CD4-positive, alpha-beta T cell treated with Interferon alpha-2 for 1 hour (primary cell): ENCODE measurements at regions not wholly inside any gene's neighbourhood (a gene's known extent, or its start where the extent isn't known, plus 50 kb on each side); places are given as distances from the start of the nearest gene placed in this dataset.
"Not testable (repeated sequence)": the region's sequence is repeated elsewhere in the genome, so short reads cannot be mapped to it uniquely, and the experiment has no call there.

Source experiments
- DNase-seq, 2 donors: peaks; one replicate each; pipeline ENCODE4 v3.0.0-alpha.2; 2020 to 2022

DNA sequence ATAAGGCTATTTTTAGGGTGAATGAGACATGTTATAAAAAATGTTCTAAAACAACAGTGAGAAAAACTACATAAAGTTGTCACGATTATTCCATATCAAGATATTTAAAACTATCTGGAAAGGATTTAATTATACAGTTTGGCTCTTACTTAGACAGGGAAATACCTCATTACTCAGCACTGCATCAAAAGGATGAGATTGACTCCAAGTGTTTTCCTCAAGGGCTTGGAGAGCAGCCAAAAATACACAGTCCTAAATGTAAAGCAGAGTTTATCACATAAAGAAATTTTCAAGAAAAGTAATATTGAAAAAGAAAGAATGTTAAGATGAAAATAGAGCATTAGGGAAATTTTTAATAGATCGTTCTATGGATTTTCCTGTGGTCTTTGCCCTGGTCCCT, 285.5 kb upstream of the NETO1 start:
- DNase-seq = no peak

DNA sequence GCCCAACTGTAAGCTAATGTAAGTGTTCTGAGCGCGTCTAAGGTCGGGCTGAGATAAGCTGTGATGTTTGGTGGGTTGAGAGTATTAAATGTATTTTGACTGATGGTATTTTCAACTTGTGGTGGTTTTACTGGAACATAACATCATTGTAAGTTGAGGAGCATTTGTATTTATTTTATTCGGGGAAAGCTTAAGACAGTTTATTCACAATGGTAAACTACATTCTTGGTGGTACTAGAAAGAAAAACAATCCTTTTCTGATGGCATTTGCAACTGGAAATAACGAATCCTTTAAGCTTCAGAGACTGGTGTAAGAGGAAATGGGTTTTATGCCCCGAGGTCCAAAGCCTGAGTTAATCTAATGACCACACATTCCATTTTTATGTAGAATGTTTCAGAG, 283.3 kb upstream of the NETO1 start:
- no peak for DNase-seq

DNA sequence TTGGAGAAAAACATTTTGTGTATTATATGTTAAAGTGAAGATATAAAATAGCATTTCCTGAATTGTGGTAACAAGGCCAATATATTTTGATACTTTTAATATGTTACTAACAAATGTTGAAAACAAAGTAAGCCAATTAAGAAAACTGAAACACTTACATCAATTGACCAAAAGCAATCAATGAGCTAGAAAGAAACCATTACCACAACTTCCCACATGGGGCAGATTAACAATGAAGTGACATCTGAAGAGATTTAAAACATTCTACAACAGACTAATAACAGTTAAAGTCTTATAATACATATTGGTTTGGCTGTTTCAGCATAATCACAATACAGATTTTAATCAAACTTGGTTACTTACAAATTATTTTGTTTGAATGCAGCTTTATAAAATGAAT, 282.4 kb upstream of the NETO1 start:
- no peak for DNase-seq

DNA sequence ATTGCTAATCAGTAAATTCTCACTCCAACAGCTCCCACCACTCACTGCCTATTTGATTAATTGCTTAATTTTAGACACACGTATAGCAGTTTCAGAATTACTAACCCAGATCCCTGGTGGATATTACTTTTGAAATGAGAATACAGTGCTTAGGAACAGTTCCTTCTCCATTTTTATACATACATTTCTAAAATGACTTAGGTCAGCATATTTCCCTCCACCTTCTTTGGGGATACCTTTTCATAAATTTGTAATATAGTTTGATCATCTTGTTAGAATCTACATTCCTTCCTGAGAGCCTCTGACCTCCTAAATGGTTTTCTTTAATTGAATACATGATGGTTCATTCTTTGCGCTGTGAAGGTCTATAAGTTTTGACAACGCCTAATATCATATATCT, 279.8 kb upstream of the NETO1 start:
- no peak for DNase-seq

DNA sequence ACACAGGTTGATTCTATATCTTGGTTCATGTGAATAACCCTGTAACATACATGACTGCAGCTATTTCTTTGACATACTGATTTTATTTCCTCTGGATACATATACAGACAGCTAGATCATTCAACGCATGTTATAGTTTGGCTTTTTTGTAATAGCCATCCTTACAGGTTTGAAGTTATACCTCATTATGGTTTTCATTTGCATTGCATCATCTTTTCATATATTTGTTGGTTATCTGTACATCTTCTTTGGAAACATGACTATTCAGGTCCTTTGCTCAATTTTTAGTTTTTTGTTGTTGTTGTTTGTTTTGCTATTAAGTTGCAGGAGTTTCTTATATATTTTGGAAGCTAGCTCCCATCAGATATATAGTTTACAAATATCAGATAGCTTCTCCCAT, 276.2 kb upstream of the NETO1 start:
- no peak for DNase-seq

DNA sequence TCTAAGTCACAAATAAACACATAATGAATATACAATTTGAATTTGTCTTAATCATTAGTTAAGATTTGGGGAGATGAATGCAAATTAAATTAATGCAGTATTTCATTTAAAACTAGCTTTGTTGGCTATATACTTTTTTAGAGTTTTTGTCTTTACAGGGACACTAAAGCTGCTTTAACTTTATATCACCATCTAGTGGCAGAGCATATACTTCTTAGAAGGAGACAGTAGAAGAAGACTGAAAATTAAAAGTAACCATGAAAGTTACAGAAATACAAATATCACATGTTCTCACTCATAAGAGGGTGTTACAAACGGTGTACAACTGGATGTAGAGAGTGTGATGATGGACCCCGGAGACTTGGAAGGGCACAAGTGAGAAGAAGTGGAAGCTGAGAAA, 268.3 kb upstream of the NETO1 start:
- no peak for DNase-seq

DNA sequence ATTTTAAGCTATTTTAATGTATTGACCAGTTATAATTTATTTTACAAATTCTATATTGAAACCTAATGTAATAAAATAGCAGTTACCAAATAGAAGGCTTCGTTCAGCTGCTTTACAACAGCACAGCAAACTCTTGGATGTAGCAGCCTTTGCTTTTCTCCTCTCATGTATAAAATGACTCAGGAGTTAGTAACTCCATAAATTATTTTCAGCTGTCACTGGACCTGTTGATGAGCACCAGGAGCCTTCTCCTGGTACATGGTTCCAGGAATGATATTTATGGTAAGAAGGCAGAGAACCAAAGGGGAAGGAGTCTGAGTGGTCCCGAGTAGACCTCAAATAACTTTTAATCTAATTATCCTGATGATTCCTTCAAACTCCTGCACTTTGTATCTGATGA, 256.4 kb upstream of the NETO1 start:
- DNase-seq = no peak

DNA sequence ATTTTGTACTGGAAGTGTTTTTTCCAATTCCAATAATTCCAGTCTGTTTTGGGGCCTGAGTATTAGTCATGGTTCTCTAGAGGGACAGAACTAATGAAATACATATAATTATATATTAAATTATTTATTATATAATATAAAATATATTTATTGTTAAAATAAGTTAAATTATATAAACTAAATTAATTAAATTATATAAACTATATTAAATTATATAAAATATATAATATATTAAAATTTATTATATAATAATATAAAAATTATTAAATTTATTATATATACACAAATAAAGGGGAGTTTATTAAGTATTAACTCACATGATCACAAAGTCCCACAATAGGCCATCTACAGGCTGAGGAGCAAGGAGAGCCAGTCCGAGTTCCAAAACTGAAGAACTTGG, 253.4 kb upstream of the NETO1 start:
- DNase-seq = no peak

DNA sequence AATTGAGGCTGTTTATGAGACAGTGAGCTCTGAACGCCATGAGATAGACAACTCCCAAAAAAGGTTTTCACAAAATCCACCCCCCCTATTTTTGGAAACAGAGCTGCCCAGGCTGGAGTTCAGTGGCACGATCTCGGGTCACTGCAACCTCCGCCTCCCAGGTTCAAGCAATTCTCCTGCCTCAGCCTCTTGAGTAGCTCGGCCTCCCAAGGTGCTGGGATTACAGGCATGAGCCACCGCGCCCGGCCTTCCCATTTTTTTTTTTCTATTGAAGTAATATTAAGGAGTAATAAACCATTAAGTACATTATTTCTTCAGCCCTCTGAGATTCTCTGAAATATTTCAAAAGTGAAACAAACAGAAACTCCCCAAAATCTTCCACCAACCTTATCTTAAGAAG, 252.8 kb upstream of the NETO1 start:
- DNase-seq = no peak

DNA sequence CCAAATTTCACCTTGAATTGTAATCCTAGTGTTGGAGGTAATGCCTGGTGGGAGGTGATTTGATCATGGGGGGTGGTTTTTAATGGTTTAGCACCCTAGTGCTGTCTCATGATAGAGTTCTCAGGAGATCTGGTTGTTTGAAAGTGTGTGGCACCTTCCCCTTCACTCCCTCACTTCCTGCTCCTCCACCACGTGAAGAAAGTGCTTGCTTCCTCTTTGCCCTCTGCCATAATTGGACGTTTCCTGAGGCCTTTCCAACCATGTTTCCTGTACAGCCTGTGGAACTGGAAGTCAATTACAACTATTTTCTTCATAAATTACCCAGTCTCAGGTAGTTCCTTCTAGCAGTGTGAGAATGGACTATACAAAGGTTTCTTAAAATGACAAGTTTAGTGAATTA, 251.8 kb upstream of the NETO1 start:
- DNase-seq = no peak

DNA sequence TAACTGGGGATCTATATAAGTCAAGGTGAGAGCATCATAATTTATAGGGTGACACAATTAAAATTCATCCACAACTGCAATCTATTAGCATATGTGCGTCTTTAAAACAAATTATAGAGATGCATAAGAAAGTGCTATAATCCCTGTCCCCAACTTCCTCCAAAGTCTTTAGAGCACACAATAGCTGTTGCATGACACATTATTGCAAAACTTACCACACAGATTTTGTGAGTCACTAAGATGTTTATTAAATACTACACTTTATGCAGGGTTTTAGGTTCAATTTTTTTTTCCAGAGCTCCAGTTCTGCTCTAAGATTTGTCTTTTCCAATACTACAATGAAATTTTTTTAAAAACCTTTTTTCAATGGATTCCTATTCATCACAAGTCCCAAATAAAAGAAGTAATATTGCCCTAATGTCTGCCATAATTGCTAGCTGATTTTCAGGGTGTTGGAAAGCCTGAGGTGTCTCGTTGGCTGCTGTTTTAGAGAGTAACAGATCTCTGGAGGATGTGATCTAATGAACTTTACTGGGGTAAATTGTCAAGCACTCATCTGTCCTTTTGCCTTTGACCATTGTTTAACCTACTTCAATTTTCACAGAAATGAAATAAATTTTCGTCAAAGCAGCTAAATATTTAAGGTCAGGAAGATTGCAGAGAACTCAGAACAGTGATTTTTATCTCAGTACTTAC, 250.5 kb upstream of the NETO1 start:
- DNase-seq = no peak

DNA sequence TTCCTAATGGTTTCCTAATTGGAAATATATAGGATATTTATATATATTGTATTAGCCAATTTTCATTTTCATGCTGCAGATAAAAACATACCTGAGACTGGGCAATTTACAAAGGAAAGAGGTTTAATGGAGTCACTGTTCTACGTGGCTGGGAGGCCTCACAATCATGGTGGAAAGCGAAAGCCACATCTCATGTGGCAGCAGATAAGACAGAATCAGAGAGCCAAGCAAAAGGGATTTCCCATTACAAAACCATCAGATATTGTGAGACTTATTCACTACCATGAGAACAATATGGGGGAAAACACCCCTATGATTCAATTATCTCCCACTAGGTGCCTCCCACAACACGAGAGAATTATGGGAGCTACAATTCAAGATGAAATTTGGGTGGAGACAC, 242.5 kb upstream of the NETO1 start:
- no peak for DNase-seq

DNA sequence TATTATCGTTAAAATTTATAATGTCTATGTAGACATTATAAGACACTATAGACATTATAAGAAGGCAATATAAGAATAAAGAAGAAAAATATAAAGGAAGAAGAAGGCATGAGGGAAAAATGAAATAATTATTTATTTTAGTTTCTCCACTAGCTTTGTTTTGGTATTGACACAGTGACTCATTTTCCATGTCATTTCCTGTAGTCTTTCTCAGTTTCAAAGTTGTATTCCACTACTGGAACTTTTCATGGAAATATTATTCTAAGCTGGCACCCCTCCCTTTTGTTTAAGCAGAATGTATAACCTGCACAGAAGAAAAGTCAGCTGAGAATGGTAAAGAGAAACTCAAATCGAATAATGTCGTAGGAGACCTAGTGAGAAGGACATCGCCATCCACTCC, 234.2 kb upstream of the NETO1 start:
- no peak for DNase-seq

DNA sequence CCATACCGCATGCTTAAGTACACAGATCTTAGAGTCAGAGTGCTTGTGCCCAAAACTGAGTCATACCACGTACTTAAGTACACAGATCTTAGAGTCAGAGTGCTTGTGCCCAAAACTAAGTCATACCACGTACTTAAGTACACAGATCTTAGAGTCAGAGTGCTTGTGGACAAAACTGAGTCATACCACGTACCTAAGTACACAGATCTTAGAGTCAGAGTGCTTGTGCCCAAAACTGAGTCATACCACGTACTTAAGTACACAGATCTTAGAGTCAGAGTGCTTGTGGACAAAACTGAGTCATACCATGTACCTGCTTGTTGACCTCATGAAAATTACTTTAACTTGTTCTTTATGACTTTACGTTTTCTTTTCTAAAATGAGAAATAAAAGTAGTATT, 233.7 kb upstream of the NETO1 start:
- not testable (repeated sequence) for DNase-seq

DNA sequence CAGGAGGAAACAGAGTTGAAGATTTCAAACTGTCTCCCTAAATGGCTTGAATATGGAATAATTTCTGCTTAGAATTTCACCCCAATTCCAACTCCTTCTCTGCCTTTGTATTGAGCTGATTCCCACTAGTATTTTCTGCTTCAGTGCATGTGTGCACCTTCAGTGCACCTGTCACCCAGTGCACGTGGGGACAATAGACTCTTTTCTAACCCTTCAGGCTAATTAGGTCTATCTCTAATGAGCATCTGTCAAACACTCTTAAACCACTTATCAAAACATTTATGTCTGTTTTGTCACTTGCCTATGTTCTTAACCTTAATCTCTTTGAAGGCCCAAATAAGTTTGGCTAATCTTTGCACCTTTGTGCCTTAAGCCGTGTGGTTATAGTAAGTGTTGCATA, 232.0 kb upstream of the NETO1 start:
- no peak for DNase-seq

DNA sequence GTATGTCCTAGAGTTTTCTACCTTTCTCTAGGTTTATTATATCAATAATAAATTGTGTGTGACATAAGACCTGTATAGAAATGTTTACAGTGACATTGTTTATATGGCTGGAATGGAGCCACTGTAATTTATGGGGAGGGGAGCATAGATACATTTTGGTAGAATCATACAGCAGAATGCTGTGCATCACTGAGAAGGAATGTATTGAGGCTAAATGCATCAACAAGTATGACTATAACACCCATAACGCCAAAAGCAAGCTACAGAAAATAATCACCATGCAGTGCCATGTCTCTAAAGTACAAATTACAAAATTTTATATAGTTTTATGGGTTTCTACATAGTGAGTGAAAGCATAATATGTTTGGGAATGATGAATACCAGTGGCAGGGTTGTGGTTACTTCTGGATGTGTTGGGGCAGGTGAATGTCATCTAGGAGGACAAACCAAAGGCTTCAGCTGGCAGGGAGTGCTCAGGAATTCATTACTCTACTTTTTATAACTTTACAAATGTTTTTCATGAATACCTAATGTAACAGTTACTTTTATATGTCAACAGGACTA, 226.0 kb upstream of the NETO1 start:
- DNase-seq = no peak

DNA sequence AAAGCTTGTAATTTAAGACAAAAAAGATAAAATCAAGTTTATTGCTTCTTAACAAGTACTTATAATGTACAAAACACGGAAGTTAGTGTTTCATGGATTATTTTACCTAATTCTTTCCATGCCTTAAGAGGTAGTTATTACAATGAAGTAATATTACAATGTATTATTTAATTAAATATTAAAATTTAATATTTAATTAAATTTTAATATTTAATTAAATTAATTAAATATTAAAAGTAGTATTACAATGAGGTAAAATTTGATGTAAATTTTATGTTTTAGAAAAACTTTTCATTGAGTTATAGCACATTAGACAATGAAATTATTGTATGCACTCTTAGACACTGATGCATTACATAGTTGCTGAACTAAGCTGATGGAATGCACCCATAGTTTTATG, 220.7 kb upstream of the NETO1 start:
- DNase-seq = no peak

DNA sequence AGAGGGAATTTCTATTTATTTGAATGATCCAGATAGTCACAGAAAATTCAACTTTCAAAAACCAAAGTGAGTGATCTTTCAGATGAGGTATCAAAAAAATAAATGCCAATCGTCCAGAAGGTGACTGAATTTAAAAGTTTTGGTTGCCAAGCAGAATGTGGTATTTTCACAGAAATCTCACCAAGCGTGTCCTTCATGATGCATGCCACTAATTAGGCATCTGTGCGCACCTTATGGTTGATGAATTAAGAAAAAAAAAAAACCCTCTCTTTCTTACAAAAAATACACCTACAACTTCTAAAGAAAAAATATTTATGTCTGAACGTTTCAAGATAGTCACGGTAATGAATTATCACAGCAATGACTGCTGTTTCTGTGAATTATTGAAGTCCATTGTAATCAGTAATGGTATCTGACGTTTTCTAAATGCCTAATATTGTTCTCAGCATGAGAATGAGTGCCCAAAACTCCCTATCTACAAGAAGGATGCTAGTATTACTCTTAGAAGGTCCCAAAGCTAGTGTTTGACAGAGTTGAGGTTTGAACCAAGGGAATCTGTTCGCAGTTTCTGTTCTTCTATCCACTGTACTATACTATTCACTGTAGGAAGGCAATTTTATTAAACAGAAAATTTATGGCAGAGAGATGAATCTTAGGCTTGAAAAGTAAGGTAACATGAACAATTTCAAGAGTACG, 219.6 kb upstream of the NETO1 start:
- DNase-seq = no peak

DNA sequence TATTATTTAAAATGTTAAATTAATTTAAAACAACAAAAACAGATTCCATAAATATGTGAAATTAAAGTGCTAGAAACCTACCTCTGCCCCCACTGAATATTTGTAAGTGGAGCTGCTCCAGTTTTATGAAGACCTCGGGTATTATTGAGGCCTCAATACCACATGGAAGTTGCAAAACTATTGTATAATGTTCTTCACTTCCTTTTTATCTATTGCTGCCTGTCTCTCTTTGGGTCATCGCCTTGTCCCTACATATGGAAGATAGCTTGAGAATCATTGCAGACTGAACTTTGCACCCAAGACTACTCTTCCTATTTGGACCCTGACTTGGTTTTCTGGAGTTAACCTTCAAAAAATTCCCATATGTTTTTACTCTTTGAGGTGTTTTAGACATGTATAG, 212.1 kb upstream of the NETO1 start:
- DNase-seq = no peak

DNA sequence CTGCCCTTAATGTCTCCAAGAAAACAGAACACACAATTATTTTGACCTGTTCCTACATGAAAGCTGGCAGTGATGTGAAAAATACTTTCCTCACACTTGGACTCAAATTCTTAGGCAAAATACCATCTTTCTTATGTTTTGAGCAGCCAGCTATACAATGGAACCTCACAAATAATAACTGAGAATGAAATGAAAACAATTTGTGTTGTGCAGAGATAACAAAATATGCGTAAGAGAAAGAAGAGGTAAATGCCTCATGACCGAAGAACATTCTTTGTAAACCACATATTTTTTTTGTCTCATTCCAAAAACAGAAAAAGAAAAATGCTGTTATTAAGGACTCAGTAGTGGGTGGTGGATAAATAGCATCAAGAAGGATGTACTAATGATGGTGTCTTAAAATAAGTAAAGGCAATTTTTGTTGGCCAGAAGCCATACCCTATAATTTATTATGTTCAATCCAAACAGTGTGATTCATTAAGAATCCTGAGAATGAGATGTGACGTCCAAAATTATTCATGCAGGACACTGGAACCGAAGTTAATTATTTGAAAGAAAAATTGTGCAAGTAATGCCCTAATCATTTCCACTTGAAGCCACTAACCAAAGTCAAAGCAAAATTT, 193.0 kb upstream of the NETO1 start:
- DNase-seq = no peak

DNA sequence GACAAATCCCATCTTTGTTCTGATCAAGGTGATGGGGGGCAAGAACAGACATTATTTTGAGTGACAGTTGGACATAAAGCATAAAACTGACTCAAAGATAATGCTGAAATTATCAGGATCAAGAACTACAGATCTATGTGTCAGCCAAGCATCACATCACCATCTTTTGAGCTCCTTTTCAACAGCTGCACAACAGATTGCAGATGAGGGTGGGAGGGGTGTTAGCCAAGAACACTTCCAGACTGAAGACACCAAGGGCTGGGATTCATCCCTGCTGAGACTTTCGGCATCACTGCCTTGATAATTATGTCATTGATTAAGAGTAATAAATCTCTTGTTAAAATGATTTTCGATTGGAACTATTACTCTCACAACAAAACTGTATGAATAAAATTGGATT, 191.5 kb upstream of the NETO1 start:
- no peak for DNase-seq

DNA sequence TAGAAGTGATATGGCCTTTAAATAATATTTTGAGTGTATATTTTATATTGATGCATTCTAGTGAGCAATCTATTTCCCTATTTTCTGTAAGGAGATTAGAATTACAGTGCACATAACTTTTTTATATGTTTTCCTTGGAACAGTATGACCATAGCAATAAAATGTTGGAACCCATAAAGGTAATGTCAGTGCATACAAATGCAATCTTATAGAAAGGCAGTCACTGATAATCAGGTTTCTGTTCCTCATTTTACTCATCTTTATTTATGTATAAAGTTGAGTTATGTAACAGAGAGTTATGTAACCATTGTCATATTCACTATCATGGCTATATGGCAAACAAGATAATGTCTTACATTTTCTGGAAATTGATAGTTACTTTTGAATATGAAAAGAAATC, 179.9 kb upstream of the NETO1 start:
- no peak for DNase-seq

DNA sequence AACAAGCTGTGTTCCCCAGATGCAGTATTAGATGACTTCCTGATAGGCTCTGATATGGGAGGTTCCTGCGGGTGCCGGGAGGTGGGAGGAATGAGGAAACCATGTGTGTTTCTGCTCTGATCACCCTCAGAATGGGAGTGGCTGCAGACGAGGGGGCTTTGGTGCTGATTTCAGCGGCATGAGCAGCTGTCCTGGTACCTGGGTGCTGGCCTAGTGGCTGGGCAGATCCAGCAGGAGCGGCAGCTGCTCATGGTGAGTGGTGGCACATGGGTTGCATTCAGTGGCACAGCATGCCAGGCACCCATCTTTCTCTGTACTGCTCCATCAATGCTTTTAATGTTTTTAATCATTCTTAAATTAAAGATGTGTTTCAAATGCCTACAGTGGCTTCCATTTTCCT, 177.2 kb upstream of the NETO1 start:
- no peak for DNase-seq

DNA sequence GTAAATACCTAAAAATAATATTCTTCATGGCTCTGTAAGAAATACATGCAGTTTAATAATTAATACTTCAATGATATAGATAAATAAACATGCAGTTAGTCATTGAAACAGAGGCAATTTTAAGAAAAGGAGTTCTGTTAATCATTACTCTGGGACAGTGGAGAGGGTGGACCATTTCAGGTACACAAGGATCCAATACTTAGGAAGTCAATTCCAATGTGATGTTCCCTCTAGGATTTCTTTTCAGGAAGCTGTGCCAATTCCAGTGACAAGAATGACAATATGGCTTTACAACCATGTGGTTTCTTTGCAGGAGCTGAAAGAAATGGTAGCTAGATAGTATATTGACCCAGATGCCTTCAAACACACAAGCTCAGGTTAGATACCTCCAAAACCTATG, 175.8 kb upstream of the NETO1 start:
- DNase-seq = no peak
